GM21423 (cell line): ENCODE measurements at regions not wholly inside any gene's neighbourhood (a gene's known extent, or its start where the extent isn't known, plus 50 kb on each side); places are given as distances from the start of the nearest gene placed in this dataset.

Experiments used
- ATAC-seq: cut with Tn5 transposase; IDR thresholded peaks from one replicate; pipeline ENCODE4 v1.9.1; 2021; ENCODE audit warnings: mild to moderate bottlenecking, moderate library complexity; ENCODE audit not compliant: unreplicated experiment

DNA sequence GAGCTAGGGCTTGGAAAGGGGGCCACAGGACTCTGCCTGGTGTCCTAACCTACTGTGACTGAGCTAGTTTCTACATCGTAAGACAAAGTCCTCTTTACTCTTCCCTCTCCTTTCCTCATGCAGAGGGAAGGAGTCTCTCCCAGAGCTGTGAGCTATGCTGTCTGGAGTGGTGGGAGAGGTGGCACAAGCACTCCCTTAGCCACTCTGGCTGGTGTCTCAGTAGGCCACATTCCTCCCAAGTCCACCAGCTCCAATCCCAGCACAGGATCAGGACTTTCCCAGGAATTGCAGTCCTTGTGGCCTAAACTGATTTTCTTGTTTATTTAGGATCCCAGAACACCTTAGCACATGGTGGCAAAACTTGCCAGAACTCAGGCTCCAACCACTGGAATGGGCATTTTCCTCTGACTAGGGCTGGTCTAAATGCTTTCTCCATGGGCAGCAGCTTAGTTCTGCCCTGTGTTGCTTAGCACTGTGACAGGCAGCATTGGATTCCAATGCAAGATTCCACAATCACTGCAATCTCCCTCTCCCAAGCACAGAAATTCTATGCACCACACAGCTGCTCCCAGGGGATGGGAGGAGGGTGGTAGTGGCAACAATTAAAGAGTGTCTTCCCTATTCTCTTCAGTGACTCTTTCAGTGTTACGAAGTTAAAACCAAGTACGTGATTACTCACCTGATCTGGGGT is 733.3 kb downstream of the HACE1 start:
- no peak for ATAC-seq

DNA sequence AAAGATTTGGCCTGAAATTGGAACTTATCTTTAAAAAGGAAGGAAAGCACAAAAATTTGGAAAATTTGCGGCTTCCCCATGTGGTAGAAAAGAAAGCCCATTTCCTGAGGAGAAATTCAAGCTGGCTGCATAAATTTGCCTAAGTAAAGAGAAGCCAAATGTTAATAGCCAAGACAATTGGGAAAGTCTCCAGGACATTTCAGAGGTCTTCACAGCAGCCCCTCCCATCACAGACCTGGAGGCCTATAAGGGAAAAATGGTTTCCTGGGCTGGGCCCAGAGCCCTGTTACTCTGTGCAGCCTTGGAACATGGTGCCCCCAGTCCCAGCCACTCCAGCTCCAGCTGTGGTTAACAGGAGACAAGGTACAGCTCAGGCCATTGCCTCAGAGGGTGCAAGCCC is 736.5 kb downstream of the HACE1 start:
- ATAC-seq, result no peak

DNA sequence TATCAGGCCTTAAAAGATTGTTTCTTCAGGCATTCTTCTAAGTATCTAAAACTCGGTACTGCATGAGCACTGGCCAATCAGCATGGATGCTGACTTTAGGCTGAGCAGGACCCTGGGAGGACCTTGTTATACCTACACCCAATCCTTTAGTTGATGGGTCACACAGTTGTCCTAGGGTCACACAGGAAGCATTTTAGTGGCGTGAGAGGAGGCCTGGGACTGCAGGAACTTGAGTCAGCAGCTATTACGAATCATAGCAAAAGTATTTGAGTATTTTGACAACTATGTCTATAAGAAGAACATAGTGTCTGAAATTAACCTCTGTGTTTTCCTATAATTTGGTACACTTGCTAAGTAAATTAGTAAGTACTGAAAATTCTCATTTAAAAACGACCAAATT is 741.4 kb downstream of the HACE1 start:
- no peak for ATAC-seq

DNA sequence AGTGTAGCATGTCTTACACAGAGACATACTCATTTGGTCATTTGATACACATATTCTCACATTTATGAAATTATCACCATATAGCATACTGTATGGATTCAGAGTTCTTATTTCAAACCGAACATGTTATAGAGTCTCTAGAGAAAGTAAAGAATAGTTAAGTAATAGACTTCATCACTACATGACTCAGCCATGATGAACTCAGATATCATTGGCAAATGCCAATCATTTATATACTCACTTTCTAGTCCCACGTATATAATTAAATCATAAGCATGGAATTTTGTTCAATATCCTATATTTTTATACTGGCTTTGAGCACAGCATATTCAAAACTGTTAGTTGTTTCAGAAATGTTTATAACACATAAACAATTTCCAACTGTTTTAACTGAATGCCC is 749.9 kb downstream of the HACE1 start:
- no peak for ATAC-seq

DNA sequence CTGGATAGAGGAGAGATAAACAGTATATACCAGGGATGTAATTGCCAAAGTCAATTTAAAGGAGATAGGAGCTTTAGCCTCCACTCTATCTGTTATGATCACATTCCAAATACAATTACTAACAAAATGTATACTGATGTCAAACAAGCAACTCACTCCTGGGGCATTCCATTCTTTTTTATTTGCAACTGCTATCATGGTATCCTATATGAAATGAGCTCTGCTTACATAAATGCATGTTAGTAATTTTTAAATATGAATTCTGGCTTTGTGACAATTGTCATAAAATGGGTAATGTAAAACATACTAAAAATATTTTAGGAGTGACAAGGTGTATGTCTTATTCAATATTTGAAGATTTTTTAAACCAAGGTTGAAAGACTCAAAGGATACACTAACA is 751.1 kb downstream of the HACE1 start:
- ATAC-seq, result no peak

DNA sequence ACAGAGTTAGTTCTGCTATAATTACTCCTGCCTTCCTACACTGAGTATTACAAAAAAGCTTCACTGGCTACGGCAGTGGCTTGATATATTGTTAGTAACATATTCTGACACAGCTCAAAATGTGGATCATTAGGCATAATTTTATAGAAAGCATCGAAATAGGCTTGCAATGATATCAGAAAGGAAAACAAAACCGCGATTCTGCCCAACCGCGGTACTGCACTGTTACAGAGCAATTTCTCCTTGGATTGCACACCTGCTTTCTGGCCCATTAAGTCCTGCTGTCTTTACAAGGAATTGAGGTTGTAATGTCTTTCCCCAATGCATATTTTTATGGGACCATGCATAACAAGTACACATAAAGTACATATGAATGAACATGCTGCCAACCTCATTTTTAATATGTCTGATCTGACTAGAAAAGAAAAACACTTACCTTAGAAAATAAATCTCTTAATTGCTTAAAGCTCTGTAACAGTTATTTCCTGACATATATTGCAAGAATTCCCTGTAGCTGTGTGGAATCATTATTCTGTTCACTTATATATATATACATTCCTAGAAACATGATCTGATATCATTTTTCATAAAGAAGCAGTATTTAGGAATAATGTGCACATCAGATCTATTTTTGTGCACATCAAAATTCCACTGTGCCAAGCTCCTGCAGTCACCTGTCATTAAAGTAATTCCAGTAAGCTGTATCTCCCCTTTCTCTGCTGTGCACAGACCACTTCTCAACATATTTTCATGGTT is 763.9 kb downstream of the HACE1 start:
- no peak for ATAC-seq

DNA sequence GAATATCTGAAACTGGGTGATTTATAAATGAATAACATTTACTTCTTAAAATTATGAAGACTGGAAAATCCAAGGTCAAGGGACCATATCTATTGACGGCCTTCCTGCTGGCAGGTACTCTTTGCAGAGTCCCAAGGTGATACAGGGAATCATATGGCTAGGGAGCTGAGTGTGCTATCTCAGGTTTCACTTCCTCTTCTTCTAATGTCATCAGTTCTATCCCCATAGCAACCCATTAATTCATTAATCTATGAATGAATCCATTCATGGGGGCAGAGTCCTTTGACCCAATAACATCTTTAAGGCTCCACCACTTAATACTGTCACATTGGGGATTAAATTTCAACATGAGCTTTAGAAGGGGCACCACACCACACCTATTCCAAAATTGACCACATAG is 772.0 kb downstream of the HACE1 start:
- no peak for ATAC-seq

DNA sequence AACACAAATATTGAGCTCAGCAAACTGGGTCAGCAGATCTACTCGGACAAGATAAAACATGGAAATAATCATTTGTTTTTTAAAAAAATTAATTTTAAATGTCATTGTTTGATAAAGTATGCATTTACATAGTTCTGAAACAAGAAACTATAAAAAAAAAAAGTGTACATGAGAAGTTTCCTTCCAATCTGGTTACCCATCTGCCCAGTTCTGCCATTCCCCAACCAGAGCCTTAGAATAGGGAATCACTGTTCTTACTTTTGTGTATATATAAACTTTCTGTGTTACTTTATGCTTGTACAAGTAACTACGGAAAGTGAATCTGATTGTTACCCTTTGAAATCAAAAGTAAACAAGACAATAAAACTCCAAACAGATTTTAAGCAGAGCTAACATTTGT is 791.4 kb downstream of the HACE1 start:
- no peak for ATAC-seq

DNA sequence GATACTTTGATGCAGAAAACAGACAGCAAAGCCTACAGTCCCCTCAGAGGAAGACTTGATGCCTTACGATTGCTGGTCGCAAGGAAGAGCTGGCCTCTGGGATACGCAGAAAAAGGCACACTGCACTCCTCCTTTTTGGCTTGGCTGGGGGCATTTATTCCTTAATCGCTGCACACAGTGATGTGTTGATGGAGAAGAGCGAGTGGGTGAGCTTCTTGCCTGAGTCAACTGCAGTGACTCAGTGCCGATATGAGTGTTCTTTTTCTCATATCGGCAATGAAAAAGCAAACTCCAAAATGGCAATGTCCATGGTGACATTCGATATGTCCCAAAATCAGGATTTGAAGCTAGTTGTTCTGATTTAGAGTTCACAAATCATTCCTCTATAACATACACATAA is 794.8 kb downstream of the HACE1 start:
- no peak for ATAC-seq

DNA sequence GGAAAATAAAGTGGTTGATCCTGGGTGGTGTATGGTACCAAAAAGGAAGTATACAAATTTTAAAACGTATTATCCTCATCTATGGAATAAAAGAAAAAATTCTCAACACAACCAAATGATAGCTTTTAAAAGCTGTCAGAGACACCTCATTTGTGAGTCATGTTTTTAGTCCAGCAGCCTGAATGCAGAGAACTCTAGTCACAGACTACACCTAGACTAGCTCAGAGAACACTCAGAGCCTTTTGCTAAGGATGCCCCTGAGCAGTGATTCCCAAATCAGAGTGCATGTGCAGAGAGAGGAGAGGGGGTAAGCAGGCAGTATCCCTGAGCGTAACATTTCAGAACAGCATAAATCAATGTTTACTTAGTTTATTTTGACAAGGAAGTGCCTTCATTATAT is 809.3 kb downstream of the HACE1 start:
- ATAC-seq, result no peak

DNA sequence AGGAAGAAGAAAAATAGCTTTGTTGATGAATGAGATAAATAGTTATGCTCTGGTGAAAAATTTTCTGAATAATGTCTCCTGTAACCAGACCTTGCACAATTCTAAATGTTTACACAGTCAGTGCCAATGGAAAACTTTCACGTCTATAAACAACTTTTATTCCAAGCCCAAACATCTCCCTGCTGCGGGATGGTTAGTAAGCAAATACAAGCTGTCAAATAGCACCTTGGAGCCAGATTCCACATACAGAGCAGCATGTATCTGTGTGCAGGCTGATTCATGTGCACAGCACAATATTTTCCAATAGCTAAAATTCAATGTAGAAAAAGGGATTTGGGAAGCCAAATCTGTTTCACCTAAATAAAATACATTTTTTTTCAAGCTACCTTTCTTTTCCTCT is 813.3 kb downstream of the HACE1 start:
- ATAC-seq, result no peak

DNA sequence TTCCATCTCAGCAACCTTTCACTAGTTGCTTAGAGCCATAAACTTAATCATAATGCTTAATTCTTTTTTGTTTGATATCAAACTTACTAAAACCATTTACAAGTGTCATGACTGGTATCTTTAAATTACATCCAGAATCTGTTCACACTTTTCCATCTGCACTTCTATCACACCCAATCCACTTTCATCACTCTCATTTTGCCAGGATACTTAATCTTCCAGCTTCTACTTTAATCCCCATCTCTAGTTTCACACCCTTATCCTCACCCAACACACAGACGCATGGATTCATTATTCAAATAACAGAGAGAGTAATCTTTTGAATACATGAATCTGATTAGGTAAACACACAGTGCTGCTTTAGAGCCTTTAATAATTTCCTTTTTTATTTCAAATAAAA is 828.4 kb downstream of the HACE1 start:
- ATAC-seq, result no peak

DNA sequence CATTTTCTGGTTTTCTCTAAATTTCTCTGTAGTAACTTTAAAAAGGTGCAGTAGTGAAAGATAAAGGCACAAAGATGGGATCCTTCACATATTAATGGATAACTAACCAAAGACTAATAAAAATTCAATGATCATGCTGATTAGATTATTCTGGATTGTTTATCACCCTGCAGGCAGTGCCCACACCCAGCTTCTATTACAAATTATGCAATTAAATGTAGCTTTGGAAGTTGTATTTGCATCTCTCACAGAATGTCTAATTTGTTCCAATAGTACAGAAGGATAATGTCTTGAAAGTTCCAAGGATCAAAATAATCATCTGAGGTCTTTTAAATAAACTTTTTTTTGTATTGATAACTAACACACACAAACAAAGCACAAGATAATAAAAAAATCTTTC is 837.6 kb downstream of the HACE1 start:
- ATAC-seq, result no peak

DNA sequence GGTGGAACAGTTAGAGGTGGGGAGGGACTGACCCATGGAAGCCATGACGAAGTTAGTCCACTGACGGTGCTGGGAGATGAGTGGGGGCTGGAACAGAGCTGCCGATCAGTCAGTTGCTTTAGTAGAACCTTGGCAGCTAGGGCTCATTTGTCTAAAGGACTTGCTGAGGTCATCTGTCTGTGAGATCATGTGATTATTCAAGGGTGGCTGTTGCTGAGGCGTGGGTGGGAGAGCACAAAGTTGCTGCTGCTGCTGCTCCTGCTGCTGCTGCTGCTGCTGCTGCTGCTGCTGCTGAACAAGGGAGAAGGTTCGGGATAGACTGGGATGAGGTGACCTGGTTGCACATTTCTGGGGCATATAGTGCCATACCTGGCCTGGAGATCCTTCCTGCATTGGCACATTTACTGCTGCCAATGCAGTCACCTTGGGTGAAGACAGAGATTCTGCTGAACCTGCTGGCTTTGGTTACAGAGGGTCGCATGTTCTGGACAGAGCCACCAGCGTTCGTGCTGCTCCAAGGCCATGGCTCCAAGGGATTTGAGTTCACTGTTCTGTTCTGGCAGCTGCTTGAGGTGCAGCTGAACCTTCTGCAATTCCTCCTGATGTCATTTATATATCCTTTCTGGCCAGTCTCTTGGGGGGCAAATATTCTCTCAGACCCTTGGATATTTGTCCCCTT is 840.5 kb downstream of the HACE1 start:
- ATAC-seq, result no peak

DNA sequence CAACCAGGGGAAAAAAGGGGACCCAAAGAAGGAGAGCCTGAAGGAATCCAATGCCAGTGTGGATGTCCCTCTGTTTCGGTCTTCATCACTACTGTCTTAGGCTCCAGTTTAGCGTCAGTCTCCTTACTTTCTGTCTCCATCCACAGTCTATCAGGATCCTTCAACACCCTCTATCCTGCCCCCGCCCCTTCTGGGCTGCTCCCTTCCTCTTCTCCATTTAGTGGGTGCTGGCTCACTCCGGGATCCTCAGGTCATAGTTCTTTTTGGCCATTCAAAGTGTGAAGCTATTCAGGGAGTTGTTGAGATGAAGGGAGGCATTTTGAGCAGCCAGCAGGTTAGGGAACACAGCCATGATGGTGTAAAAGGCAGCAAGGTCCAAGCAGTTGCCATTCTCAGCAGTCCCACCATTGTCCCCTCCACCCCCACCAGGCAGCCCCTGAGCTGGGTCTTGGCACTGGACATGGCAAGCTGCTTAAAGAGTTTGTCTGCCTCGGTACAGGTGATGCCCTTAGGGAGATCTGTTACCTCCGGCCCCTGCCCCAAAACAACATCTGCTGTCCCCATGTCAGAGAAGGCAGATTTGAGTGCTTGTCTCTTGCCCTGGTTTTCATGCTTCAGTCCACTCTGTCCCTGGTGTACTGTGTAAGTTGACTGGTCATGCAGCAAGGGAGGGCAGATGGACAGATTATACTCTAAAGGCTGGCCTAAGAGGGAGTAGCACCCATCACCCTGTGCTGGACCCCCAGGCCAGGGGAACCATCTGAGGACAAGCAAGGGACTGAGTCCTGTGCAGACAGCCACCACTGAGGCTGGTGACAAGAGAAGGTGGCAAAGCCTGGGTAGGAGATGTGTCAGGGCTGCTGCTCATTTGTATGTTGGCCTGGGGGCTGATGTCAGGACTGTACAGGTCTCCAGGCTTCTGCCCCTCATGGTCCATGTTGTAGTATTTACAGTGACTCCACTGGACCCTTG is 842.0 kb downstream of the HACE1 start:
- ATAC-seq, result no peak

DNA sequence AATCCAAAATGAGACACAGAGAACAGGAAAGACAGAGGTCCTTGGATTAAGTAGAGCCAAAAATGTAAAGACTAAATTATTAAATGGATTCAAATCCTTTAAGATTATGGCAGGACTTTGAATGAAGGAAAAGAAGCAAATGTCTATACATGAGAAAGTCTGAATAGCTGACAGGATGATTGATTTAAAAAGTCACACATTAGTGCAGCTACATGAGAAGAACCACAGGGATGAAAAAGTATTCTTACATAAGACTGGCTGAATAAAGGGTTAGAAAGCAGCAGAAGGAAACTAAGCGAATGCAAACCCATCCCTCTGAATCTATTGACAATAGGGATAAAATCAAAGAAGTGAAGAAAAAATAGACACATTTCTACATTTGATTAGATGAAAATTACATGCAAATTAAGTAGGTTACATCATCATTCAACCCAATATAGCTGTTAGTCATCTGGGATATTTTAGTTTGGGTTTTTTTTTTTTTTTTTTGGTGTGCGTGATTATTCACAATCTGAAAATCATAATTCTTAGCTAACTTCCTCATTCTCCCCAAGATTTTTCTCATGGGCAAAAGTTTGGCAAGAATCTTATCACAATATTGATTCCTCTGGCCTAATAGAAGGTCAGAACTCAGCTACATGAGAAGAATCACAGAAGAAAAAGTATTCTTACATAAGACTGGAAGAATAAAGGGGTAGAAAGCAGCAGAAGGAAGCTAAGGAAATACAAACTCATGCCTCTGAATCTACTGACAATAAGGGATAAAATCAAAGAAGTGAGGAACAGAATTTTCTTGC is 845.4 kb downstream of the HACE1 start:
- no peak for ATAC-seq

DNA sequence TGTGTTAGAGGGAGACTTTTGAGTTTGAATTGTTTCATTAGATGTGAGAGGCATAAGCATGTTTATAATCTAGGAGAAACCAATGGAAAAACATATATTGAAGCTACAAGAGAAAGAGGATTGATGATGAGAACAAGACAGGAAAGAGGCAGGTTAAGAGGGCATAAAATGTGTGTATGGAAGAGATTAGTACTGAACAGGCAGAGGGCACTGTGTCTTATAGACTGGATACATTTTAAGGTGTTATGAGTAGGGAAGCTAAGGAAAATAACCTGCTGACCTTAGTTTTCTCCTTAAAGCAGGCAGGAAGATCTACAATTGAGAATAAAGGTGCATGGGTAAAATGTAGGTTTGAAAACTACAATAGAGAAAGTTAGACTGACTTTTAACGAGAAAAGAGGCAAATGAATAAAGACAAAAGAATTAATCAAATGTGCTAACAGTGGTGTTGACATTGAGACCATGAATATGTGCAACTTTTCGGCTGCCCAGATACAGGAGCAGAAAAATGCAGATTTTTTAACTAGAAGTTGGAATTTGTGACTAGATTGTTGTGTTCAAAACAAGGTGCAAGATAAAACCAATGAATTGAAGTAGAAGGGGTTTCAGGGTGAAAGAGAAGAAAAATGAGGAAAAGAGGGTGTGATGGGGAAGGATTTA is 846.3 kb downstream of the HACE1 start:
- no peak for ATAC-seq

DNA sequence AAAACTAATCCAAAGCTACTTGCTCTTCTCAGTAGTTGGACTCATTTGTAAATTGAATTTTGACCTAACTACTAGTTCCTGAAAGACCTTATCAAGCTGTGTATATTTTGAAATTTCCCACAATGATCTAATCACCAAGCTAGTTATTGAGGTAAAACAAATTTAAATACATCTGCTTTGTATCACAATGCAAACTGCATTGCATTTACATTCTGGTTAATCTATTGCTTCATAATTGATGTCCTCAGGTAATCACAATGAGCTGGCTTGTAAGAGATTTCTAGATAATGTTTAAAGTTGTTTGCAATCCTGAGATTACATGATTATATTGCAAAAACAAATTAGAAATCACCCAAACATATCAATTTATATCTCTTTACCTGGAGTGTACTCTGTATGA is 848.8 kb downstream of the HACE1 start:
- no peak for ATAC-seq

DNA sequence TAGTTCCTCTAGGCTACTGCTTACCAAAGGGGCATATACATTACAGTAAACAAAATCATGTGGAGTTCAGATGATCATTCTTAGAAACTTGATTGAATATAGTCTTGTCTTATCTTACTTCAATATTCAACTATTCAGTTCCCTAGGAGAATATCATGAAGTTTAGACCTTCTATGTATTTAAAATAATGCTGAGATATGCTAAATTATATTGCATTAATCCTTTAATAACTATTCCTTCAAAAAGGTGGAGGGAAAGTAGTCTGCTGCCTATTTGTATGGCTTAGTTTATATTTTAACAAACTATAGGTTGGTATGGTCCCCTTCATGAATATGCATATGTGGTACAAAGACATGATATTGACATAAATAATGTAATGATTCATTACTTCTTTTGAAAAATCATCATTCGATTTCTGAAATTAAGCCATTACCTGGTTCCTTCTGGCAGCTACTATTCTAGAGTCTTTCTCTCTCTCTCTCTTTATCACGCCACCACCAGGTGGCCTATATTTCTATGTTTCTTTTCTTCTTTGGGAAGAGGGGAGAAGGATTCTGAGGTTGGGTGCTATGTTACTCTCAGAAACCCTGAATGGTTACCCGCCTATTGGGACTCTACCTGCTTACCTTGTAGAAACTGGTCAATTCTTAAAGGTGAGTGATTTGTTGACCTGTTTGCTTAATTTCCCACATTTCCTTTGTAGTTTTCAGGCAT is 855.8 kb downstream of the HACE1 start:
- ATAC-seq, result no peak
